ENCODE measurements at regions not wholly inside any gene's neighbourhood (a gene's known extent, or its start where the extent isn't known, plus 50 kb on each side); places are given as distances from the start of the nearest gene placed in this dataset.
A peak's percentile ranks its signal among the peaks of the same experiment; 100 is the strongest.
"Not testable (repeated sequence)": the region's sequence is repeated elsewhere in the genome, so short reads cannot be mapped to it uniquely, and the experiment has no call there.

DNA sequence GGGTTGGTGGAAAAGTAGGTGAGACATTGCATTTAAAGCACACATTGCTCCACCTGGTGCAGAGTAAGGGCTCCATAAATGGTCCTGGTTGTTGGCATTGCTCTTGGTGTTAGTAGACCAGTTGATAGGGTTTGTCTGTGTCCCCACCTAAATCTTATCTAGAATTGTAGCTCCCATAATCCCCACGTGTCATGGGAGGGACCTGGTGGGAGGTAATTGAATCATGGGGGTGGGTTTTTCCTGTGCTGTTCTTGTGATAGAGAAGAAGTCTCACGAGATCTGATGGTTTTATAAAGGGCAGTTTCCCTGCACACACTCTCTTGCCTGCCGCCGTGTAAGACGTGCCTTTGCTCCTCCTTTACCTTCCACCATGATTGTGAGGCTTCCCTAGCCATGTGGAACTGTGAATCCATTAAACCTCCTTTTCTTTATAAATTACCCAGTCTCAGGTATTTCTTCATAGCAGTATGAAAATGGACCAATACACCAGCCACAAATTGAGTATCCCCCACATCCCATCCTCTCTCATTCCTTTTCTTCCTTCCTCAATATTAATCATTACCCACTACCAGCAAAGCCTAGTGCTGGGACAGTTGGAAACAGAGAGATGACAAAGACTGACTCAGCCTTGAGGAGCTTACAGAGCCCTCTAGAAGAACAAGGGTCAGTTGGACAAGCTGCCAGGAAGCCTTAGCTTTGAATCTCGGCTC lies 285.9 kb upstream of the CRY1 start:
- intact Hi-C loops (cut with DNase I); DNase-seq (ENCODE audit: low spot score): not testable (repeated sequence)
- ATAC-seq: peak; percentile 15

GRCh38 chr12:107379852-107380567 lies 286.7 kb upstream of the CRY1 start:
- DNase-seq (ENCODE audit: low spot score) (no peak), ATAC-seq (peak; percentile 45)
- intact Hi-C loops (cut with DNase I): no loop called here

- ATAC-seq: no peak
- intact Hi-C loops (cut with DNase I): no loop called here
- DNase-seq (ENCODE audit: low spot score): no peak
Measured at GRCh38 chr12:107384645-107385044, 291.3 kb upstream of the CRY1 start.

- no peak for DNase-seq (ENCODE audit: low spot score)
- ATAC-seq: no peak
Measured at GRCh38 chr12:107385509-107385908, 292.2 kb upstream of the CRY1 start.

GRCh38 chr12:107386569-107386968 lies 293.2 kb upstream of the CRY1 start:
- ATAC-seq: no peak

More at GRCh38 chr12:107385509-107385908, 292.2 kb upstream of the CRY1 start:
- intact Hi-C loops (cut with DNase I): no loop called here

DNA sequence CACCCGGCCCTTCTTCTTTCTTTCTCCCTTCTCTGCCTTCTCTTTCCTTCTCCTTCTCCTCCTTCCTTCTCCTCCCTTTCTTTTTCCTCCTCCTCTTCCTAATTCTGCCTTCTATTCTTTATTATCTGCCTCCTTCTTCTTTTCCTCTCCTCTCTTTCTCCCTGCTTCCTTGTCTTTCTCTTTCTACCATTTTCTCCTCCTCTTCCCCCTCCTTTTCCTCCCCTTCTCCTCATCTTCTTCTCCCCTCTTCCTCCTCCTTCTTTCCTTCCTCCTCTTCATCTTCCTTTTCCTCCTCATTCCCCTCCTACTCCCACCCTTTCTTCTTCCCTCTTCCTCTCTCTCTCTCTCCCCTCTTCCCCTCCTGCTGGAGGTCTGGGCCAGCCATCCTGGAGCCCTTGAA lies 294.9 kb upstream of the CRY1 start:
- DNase-seq (ENCODE audit: low spot score) (no peak), ATAC-seq (no peak)
- intact Hi-C loops (cut with DNase I): no loop called here

More at GRCh38 chr12:107386569-107386968, 293.2 kb upstream of the CRY1 start:
- DNase-seq (ENCODE audit: low spot score): no peak
- intact Hi-C loops (cut with DNase I): no loop called here

GRCh38 chr12:107390414-107390813 lies 295.2 kb upstream of the PWP1 start:
- no peak for DNase-seq (ENCODE audit: low spot score)
- intact Hi-C loops (cut with DNase I): no loop called here
- no peak for ATAC-seq

DNA sequence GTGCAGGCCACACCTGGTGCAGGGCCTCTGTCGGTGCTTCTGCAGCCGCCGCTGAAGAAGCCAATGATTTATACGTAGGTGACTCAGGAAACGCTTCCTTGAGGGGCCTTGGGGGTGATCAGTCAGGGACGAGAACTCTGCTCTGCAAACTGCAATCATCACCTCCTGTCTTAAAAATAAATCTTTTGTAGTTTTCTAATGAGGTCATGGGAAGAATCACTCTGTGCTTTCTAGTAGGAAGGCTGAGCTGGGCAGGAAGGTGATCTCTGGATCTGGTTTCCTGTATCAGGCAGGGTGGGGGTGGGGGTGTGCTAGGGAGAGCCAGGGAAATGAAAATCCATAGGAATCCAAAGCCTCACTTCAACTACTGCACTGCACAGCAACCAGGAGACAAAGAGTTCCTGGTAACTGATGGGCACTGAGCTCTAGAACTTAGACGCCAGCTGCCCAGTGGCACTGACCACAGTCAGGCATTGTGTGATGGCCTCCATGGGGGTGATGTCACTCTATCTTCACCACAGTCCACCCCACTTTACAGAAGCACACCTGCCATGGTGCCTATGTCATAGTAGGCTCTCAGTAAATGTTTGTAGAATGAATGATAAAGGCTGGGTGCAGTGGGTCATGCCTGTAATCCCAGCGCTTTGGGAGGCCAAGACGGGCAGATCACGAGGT lies 292.4 kb upstream of the PWP1 start:
- intact Hi-C loops (cut with DNase I): no loop called here
- DNase-seq (ENCODE audit: low spot score) (no peak), ATAC-seq (no peak)

DNA sequence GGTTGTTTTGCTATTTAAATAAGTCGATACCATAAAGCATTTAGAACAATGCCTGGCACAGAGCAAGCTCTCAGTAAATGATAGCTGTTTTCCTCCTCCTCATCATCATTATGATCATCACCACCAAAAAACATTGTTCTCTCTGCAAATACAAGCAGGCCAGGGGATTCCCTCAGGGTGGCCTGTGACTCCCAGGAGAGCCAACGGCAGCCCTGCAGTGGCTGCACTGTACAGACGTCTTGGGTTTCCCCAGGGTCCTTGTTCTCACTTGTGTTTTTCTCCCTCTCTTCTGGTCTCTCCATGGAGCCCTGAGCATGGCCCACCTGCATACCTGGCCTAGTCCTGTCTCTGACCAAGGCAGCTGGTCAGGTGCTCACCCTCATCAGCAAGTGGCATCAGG lies 290.9 kb upstream of the PWP1 start:
- intact Hi-C loops (cut with DNase I): no loop called here
- DNase-seq (ENCODE audit: low spot score): no peak
- no peak for ATAC-seq

DNA sequence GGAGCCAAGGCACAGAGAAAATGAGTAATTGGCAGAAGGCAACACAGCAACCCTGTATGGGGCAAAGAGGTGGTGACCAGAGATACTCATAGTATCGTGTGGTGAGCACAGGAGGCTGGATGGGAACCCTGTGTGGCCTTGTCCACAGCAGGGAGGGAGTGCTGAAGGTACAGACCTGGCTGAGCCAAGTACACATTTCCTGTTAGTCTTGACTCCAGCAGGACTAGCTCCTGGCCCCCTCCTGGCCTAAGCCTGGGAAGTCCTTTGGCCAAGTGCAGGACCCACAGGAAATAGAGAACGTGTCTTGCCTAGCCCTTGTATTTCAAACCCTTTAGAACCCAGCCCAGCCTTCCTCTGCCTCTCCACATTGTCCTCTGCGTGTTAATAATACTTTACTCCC lies 289.8 kb upstream of the PWP1 start:
- ATAC-seq (peak; percentile 22), DNase-seq (ENCODE audit: low spot score) (no peak)
- intact Hi-C loops (cut with DNase I): no loop called here

GRCh38 chr12:107396991-107397390 lies 288.6 kb upstream of the PWP1 start:
- intact Hi-C loops (cut with DNase I): no loop called here
- ATAC-seq: peak; percentile 63
- DNase-seq (ENCODE audit: low spot score): no peak

- intact Hi-C loops (cut with DNase I): no loop called here
- DNase-seq (ENCODE audit: low spot score): no peak
- ATAC-seq: no peak
Measured at GRCh38 chr12:107397890-107398500, 287.6 kb upstream of the PWP1 start.

GRCh38 chr12:107399046-107399445 lies 286.6 kb upstream of the PWP1 start:
- intact Hi-C loops (cut with DNase I): no loop called here
- DNase-seq (ENCODE audit: low spot score): no peak
- ATAC-seq: no peak

DNA sequence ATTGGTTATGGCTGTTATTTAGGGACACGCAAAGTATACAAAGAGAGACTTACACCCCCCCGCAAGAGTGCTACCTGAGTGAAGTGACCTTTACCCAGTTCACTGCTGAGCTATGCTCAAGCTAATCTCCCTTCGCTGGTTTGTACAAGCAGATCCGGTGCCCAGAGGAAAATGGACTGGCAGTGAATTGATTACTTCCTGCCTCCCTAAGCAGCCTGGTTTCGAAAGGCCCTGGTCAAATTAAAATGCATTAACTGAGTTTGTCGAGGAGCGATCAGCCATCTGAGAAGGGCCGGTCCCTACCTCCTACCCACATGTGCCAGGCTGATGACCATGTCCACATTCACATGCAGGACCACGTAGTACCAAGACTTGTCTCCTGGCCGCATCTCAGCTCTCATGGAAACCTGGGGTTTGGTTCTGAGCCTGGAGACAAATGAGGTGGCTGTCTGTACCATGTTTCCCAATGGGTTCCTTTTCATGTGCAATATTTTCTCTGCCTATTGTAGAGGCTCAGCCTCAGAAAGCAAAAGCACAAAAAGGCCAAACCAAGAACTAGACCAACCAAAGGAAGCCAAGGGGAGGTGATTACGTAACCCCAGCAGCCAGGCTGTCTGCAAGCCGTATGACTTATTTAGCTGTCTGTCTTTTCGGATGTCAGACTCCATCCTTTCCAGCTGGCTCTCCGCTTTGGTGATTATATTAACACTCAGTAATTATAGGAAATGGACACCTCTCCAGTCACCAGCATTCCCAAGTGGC lies 284.7 kb upstream of the PWP1 start:
- intact Hi-C loops (cut with DNase I): loop anchor here (10.0 kb wide), 1 partner anchor 136 kb away; no protein-coding TSS in a partner anchor
- DNase-seq (ENCODE audit: low spot score) (no peak), ATAC-seq (peak; percentile 63)

GRCh38 chr12:107402041-107403022 lies 283.3 kb upstream of the PWP1 start:
- ATAC-seq: peak; percentile 51
- no peak for DNase-seq (ENCODE audit: low spot score)
- intact Hi-C loops (cut with DNase I): loop anchor here (10.0 kb wide), 1 partner anchor 138 kb away; no protein-coding TSS in a partner anchor

DNA sequence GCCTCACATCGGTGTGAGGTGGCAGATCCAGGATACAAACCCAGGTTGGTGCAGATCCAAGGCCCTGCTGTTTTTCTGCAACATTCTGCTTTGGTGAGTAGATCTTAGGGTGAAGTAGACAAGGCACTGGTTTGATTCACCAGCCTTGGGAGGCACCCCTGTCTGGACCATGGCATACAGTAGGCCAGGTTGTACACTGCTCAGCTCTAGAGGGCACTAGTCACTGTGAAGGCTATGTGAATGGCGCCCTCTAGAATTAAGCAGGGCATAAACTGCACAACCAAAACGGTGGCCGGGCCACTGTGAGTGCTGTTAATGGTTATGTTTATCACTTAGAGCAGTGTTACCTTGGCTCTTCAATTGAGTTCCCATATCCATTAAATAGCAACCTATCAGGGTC lies 280.6 kb upstream of the PWP1 start:
- DNase-seq (ENCODE audit: low spot score) (no peak), ATAC-seq (no peak)
- intact Hi-C loops (cut with DNase I): loop anchor here (10.0 kb wide), 1 partner anchor 140 kb away; no protein-coding TSS in a partner anchor

DNA sequence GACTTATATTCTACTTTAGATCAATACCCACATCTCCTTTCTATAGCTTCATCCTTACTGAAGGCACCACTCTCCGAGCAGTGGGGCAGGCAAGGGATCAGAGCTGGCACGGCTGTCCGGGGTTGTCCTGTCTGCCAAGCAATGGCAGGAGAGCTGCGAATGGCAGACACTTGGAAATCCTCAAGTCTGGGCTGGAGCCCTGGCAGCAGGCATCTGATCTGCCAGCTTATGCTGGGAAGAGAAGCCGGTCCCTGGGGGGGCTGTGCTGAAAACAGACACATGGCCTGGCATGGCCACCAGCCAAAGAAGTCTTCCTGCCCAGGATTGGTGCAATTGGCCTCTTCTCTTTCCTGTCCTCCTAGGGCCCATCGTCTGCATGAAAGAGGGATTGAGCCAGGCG lies 280.2 kb upstream of the PWP1 start:
- ATAC-seq (peak; percentile 40), DNase-seq (ENCODE audit: low spot score) (no peak)
- intact Hi-C loops (cut with DNase I): loop anchor here (10.0 kb wide), 1 partner anchor 141 kb away; no protein-coding TSS in a partner anchor

Data from sciatic nerve (tissue), 2 donors.